HG02973 (cell line): ENCODE measurements at regions not wholly inside any gene's neighbourhood (a gene's known extent, or its start where the extent isn't known, plus 50 kb on each side); places are given as distances from the start of the nearest gene placed in this dataset.
A peak's percentile ranks its signal among the peaks of the same experiment; 100 is the strongest.

Source experiments
- ATAC-seq: cut with Tn5 transposase; IDR thresholded peaks from one replicate; pipeline ENCODE4 v1.9.1; 2021; ENCODE audit warnings: moderate library complexity; ENCODE audit not compliant: unreplicated experiment

GRCh38 chr2:6234702-6235101 is 542.5 kb downstream of the SOX11 start:
- ATAC-seq: no peak

GRCh38 chr2:6236317-6236716 is 544.1 kb downstream of the SOX11 start:
- ATAC-seq: no peak

GRCh38 chr2:6237039-6237660 is 545.0 kb downstream of the SOX11 start:
- ATAC-seq: no peak

GRCh38 chr2:6249557-6249956 is 557.4 kb downstream of the SOX11 start:
- no peak for ATAC-seq

GRCh38 chr2:6254441-6254840 is 562.3 kb downstream of the SOX11 start:
- no peak for ATAC-seq

- ATAC-seq: no peak
Observed at GRCh38 chr2:6264198-6264597, 572.0 kb downstream of the SOX11 start.

- no peak for ATAC-seq
Observed at GRCh38 chr2:6281524-6281923, 584.2 kb downstream of the CMPK2 start.

- no peak for ATAC-seq
Observed at GRCh38 chr2:6283259-6283658, 582.4 kb downstream of the CMPK2 start.

- no peak for ATAC-seq
Observed at GRCh38 chr2:6287406-6287805, 578.3 kb downstream of the CMPK2 start.

- ATAC-seq: no peak
Observed at GRCh38 chr2:6288791-6289190, 576.9 kb downstream of the CMPK2 start.

GRCh38 chr2:6290217-6291015 is 575.3 kb downstream of the CMPK2 start:
- no peak for ATAC-seq

- no peak for ATAC-seq
Observed at GRCh38 chr2:6294791-6295190, 570.9 kb downstream of the CMPK2 start.

- no peak for ATAC-seq
Observed at GRCh38 chr2:6297238-6297637, 568.5 kb downstream of the CMPK2 start.

- ATAC-seq: no peak
Observed at GRCh38 chr2:6301426-6301825, 564.3 kb downstream of the CMPK2 start.

- no peak for ATAC-seq
Observed at GRCh38 chr2:6308986-6309385, 556.7 kb downstream of the CMPK2 start.

- peak; percentile 77 for ATAC-seq
Observed at GRCh38 chr2:6309415-6310255, 556.1 kb downstream of the CMPK2 start.

GRCh38 chr2:6310256-6311215 is 555.2 kb downstream of the CMPK2 start:
- peak; percentile 16 for ATAC-seq

- ATAC-seq: no peak
Observed at GRCh38 chr2:6312367-6312766, 553.3 kb downstream of the CMPK2 start.

GRCh38 chr2:6314218-6314960 is 551.3 kb downstream of the CMPK2 start:
- no peak for ATAC-seq

- ATAC-seq: no peak
Observed at GRCh38 chr2:6325616-6326015, 540.1 kb downstream of the CMPK2 start.
